Endothelial cell (in vitro differentiated cells): ENCODE measurements at regions not wholly inside any gene's neighbourhood (a gene's known extent, or its start where the extent isn't known, plus 50 kb on each side); places are given as distances from the start of the nearest gene placed in this dataset.

Experiments
- DNase-seq: peaks from one replicate; pipeline ENCODE4 v3.0.0; 2021; ENCODE audit warnings: low spot score
- H3K27ac Mint-ChIP-seq: one replicate; pipeline ENCODE4 v1.8.0; 2021; ENCODE audit warnings: mixed read lengths, inconsistent platforms; ENCODE audit not compliant: unreplicated experiment
- H3K27me3 Mint-ChIP-seq: one replicate; pipeline ENCODE4 v1.8.0; 2021; ENCODE audit warnings: mild to moderate bottlenecking, moderate library complexity, mixed read lengths, inconsistent platforms; ENCODE audit not compliant: unreplicated experiment
- H3K36me3 Mint-ChIP-seq: one replicate; pipeline ENCODE4 v1.8.0; 2021; ENCODE audit warnings: mild to moderate bottlenecking, low read depth, mixed read lengths, inconsistent platforms; ENCODE audit not compliant: unreplicated experiment
- H3K4me1 Mint-ChIP-seq: one replicate; pipeline ENCODE4 v1.8.0; 2021; ENCODE audit warnings: mild to moderate bottlenecking, mixed read lengths, inconsistent platforms; ENCODE audit not compliant: unreplicated experiment
- H3K4me3 Mint-ChIP-seq: one replicate; pipeline ENCODE4 v1.8.0; 2021; ENCODE audit warnings: mild to moderate bottlenecking, mixed read lengths, inconsistent platforms; ENCODE audit not compliant: unreplicated experiment
- H3K9me3 Mint-ChIP-seq: one replicate; pipeline ENCODE4 v1.8.0; 2021; ENCODE audit warnings: mixed read lengths, inconsistent platforms; ENCODE audit not compliant: unreplicated experiment
- TF ChIP-seq, protein P1 (sequence below): fragments of 200-600 bp; sonication (generic); IDR thresholded peaks from one replicate; pipeline ENCODE4 v1.5.0; 2021; ENCODE audit warnings: antibody characterized with exemption; ENCODE audit not compliant: unreplicated experiment

DNA sequence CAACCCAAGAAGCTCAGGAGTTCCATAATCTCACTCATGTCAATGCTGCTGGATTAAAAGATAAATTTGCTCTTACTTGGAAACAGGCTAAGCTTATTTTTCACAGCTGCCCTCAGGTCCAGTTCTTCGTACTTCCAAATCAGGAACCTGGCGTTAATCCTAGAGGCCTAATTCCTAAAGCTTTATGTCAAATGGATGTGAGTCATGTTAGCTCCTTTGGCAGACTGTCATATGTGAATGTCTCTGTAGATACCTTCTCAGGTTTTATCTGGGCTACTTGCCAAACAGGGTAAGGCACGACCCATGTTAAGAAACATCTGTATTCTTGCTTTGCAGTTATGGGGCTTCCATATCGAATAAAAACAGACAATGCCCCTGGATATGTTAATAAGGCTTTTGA lies 504.6 kb downstream of the ALG10 start:
- TF ChIP-seq, protein P1, sequence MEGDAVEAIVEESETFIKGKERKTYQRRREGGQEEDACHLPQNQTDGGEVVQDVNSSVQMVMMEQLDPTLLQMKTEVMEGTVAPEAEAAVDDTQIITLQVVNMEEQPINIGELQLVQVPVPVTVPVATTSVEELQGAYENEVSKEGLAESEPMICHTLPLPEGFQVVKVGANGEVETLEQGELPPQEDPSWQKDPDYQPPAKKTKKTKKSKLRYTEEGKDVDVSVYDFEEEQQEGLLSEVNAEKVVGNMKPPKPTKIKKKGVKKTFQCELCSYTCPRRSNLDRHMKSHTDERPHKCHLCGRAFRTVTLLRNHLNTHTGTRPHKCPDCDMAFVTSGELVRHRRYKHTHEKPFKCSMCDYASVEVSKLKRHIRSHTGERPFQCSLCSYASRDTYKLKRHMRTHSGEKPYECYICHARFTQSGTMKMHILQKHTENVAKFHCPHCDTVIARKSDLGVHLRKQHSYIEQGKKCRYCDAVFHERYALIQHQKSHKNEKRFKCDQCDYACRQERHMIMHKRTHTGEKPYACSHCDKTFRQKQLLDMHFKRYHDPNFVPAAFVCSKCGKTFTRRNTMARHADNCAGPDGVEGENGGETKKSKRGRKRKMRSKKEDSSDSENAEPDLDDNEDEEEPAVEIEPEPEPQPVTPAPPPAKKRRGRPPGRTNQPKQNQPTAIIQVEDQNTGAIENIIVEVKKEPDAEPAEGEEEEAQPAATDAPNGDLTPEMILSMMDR = no peak
- Mint-ChIP-seq H3K4me1 (no peaks in the 10 kb centered on the region), H3K4me3 (no peak overlapping the region)

DNA sequence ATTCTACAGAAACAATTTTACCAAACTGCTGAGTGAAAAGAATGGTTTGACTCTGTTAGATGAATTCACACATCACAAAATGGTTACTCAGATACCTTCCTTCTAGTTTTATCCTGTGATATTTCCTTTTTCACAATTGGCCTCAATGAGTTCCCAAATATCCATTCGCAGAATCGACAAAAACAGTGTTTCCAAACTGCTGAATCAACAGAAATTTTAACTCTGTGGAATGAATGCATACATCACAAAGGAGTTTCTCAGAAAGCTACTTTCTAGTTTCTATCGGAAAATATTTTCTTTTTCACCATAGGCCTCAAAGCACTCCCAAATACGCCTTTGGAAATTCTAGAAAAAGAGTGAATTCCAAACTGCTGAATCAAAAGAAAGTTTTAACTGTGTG lies 525.0 kb downstream of the ALG10 start:
- no peaks in the 10 kb centered on the region for H3K4me1 Mint-ChIP-seq
- no peaks in the 10 kb centered on the region for H3K27me3 Mint-ChIP-seq
- TF ChIP-seq, protein P1 = no peak
- peaks cover 4% of the 10 kb centered on the region for H3K9me3 Mint-ChIP-seq
- H3K36me3 Mint-ChIP-seq = no peaks in the 10 kb centered on the region
- no peak overlapping the region for H3K4me3 Mint-ChIP-seq
- H3K27ac Mint-ChIP-seq = no peak overlapping the region
- DNase-seq = no peak

More for the DNA sequence above, 504.6 kb downstream of the ALG10 start:
- Mint-ChIP-seq H3K9me3 (peaks cover 48% of the 10 kb centered on the region), H3K36me3 (peaks cover 7% of the 10 kb centered on the region), H3K27me3 (peaks cover 4% of the 10 kb centered on the region), H3K27ac (no peak overlapping the region)
- DNase-seq = no peak

DNA sequence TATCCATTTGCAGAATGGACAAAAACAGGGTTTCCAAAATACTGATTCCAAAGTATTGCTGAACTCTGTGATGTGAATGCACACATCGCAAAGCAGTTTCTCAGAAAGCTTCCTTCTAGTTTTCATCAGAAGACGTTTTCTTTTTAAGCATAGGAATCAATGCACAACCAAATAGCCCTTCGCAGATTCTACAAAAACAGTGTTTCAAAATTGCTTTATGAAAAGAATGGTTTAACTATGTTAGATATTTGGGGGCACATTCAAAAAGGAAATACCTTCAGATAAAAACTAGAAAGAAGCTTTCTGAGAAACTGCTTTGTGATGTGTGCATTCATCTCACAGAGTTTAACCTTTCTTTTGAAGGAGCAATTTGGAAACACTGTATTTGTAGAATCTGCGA lies 569.7 kb downstream of the ALG10 start:
- DNase-seq = no peak
- Mint-ChIP-seq H3K4me3 (no peak overlapping the region), H3K27ac (no peak overlapping the region), H3K36me3 (no peaks in the 10 kb centered on the region), H3K4me1 (no peaks in the 10 kb centered on the region), H3K27me3 (peaks cover 3% of the 10 kb centered on the region), H3K9me3 (peaks cover 18% of the 10 kb centered on the region)
- TF ChIP-seq, protein P1 = no peak

DNA sequence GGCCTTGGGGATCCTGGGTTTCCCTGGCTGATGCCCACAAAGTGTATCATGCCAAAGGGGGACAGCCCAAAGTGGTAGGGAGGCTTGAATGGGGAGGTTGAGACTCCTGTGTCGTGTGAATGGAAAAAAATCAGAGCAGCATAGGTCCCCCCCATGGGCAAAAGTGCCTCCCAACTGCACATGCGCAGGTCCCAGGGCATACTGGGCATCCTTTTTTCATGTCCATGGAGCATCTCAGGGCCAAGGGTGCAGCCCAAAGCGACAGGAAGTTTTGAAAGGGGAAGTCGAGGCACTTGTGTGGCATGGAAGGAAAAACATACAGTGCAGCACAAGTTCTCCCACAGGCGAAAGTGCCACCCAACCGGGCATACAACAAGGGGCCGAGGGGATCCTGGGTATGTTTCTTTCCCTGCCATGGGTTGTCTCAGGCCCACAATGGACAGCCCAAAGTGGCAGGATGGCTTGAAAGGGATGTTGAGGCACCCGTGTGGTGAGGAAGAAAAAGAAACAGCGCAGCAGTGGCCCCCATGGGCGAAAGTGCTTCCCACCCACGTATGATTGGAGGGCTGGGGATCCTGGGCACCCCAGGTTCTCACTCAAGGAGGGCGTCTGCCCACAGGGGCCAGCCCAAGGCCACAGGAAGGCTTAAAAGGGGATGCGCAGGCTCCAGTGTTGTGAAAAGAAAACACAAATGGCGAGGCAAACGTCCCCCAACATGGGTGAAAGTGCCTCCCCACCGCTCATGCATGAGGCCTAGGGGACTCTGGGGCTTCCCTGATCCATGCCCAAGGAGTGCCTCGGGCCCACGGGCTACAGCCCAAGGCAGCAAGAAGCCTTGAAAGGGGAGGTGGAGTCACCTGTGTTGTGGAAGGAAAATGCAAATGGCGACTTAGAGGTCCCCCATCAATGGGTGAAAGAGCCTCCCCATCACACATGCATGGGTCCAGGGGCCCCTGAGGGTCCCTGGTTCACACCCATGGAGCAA lies 573.7 kb downstream of the ALG10 start:
- H3K4me1 Mint-ChIP-seq = no peaks in the 10 kb centered on the region
- no peak for DNase-seq
- TF ChIP-seq, protein P1 = no peak
- peaks cover 30% of the 10 kb centered on the region for H3K9me3 Mint-ChIP-seq
- no peak overlapping the region for H3K27ac Mint-ChIP-seq
- H3K36me3 Mint-ChIP-seq = no peaks in the 10 kb centered on the region
- H3K4me3 Mint-ChIP-seq = no peak overlapping the region
- peaks cover 7% of the 10 kb centered on the region for H3K27me3 Mint-ChIP-seq
